K562 (cell line): ENCODE measurements at regions not wholly inside any gene's neighbourhood (a gene's known extent, or its start where the extent isn't known, plus 50 kb on each side); places are given as distances from the start of the nearest gene placed in this dataset.
A peak's percentile ranks its signal among the peaks of the same experiment; 100 is the strongest.

ENCODE experiments used
- ATAC-seq: fragments of 200-7000 bp; cut with Tn5 transposase; 3 replicates; pipeline ENCODE4 v1.9.1; 2020; ENCODE audit warnings: moderate library complexity
- BruUV-seq: library from RNA; stranded (reverse); fragments of 400-500 nt; replicated peaks from 2 replicates; lab custom pipeline; 2021; lab: Mats Ljungman, UMichigan
- CTCF ChIA-PET: fragments of 300-600 bp; formaldehyde crosslinking; extraction: SDS; loops from one replicate; lab custom pipeline; 2021; ENCODE audit warnings: low intra/inter-chr PET ratio; lab: Yijun Ruan, JAX
- POLR2A ChIA-PET: fragments of 300-600, 350-650 bp; sonication (Branson Sonifier 250); formaldehyde crosslinking; extraction: SDS; loops from one replicate; lab custom pipeline; 2021; ENCODE audit warnings: antibody characterized with exemption, inconsistent platforms; lab: Yijun Ruan, JAX
- DNase-seq, 4 experiments: peaks; one replicate each; pipeline versions ENCODE4 v3.0.0 to v3.0.0-alpha.2; 2011 to 2018; ENCODE audit warnings: low spot score in 3 of 4, mixed read lengths in 3 of 4; ENCODE audit errors: extremely low read depth in 1 of 4
- FAIRE-seq: peaks from 2 replicates; lab custom pipeline; 2011; peaks lifted over from hg19 to GRCh38; lab: Jason Lieb, UNC
- H2AFZ ChIP-seq: 2 replicates; pipeline ENCODE4 v1.6.0; 2011; ENCODE audit warnings: low read depth, low read length, control low read depth, inconsistent platforms
- H3K27ac ChIP-seq: fragments of 200-600 bp; 3 replicates; pipeline ENCODE4 v1.8.0; 2011; ENCODE audit warnings: low read depth, mild to moderate bottlenecking, control low read depth, inconsistent platforms, low read length, moderate library complexity, mixed read lengths; ENCODE audit errors: extremely low read depth
- H3K27me3 ChIP-seq, 2 experiments: fragments of 300-600 bp in 1 of 2; 2 replicates in 1 of 2; 3 replicates in 1 of 2; pipeline versions ENCODE4 v1.6.0 to v1.8.0; 2011; ENCODE audit warnings: inconsistent platforms in 2 of 2, low read length in 2 of 2, mild to moderate bottlenecking in 1 of 2, mixed read lengths in 1 of 2, moderate library complexity in 1 of 2; ENCODE audit not compliant: control insufficient read depth in 2 of 2, insufficient read depth in 2 of 2
- H3K36me3 ChIP-seq: fragments of 300-600 bp; 3 replicates; pipeline ENCODE4 v1.8.0; 2011; ENCODE audit warnings: mild to moderate bottlenecking, low read length, inconsistent platforms; ENCODE audit not compliant: control insufficient read depth, insufficient read depth
- H3K4me1 ChIP-seq, 2 experiments: fragments of 200-600 bp in 1 of 2; replicated peaks in 1 of 2; 2 replicates in 1 of 2; 3 replicates in 1 of 2; pipeline versions ENCODE4 v1.5.1 to v1.8.0; 2011; ENCODE audit warnings: inconsistent platforms in 2 of 2, low read length in 2 of 2, mild to moderate bottlenecking in 1 of 2, mixed read lengths in 1 of 2, moderate library complexity in 1 of 2; ENCODE audit not compliant: control insufficient read depth in 2 of 2, insufficient read depth in 2 of 2
- H3K4me2 ChIP-seq: 2 replicates; pipeline ENCODE4 v1.6.1; 2011; ENCODE audit warnings: low read length, control low read depth, inconsistent platforms, mixed read lengths; ENCODE audit not compliant: insufficient read depth
- H3K4me3 ChIP-seq: fragments of 200-600 bp; sonication (generic), shearing (Covaris generic); 2 replicates; pipeline ENCODE4 v1.5.1; 2016; ENCODE audit warnings: control low read depth, inconsistent platforms
- H3K79me2 ChIP-seq: fragments of 200-600 bp; 3 replicates; pipeline ENCODE4 v1.8.0; 2011; ENCODE audit warnings: low read length, inconsistent platforms; ENCODE audit not compliant: control insufficient read depth, insufficient read depth
- H3K9ac ChIP-seq, 2 experiments: 2 replicates each; pipeline versions ENCODE4 v1.6.0 to v1.6.1; 2011; ENCODE audit warnings: low read depth in 2 of 2, low read length in 2 of 2, control low read depth in 1 of 2, inconsistent platforms in 1 of 2, mild to moderate bottlenecking in 1 of 2, mixed read lengths in 1 of 2; ENCODE audit not compliant: insufficient read depth in 1 of 2
- H3K9me1 ChIP-seq: one replicate; pipeline ENCODE4 v1.6.0; 2011; ENCODE audit warnings: inconsistent platforms, mild to moderate bottlenecking, low read length, moderate library complexity; ENCODE audit not compliant: control insufficient read depth, insufficient read depth
- H3K9me3 ChIP-seq: replicated peaks from 2 replicates; pipeline ENCODE4 v1.5.1; 2011; ENCODE audit warnings: low read depth, low read length, inconsistent platforms; ENCODE audit not compliant: control insufficient read depth, insufficient read depth
- H4K20me1 ChIP-seq: replicated peaks from 2 replicates; pipeline ENCODE4 v1.6.1; 2011; ENCODE audit warnings: low read length, inconsistent platforms, mixed read lengths; ENCODE audit not compliant: control insufficient read depth, insufficient read depth
- BCLAF1 ChIP-seq, 2 experiments: fragments of 450-650 bp in 1 of 2; IDR thresholded peaks; 2 replicates each; pipeline ENCODE4 v1.6.1; 2011 to 2017; ENCODE audit warnings: low read depth in 2 of 2, antibody characterized with exemption in 1 of 2, borderline replicate concordance in 1 of 2, low read length in 1 of 2, mild to moderate bottlenecking in 1 of 2, mixed read lengths in 1 of 2; ENCODE audit not compliant: control insufficient read depth in 1 of 2
- CHD1 ChIP-seq: fragments of 200-600 bp; sonication (generic); IDR thresholded peaks from one replicate; pipeline ENCODE4 v1.6.1; 2012; ENCODE audit warnings: mild to moderate bottlenecking, moderate library complexity, low read length, inconsistent platforms
- CREBBP ChIP-seq: IDR thresholded peaks from one replicate; pipeline ENCODE4 v1.6.1; 2012; ENCODE audit warnings: low read depth, mild to moderate bottlenecking, control low read depth, inconsistent platforms, low read length
- RREB1 ChIP-seq: fragments of 250-450 bp; sonication (Bioruptor Pico); IDR thresholded peaks from 2 replicates; pipeline ENCODE4 v1.4.0; 2020
- ZNF347 ChIP-seq: fragments of 450-650 bp; formaldehyde crosslinking; IDR thresholded peaks from 2 replicates; pipeline ENCODE4 v1.4.0; 2020; ENCODE audit warnings: low read depth, mild to moderate bottlenecking, moderate library complexity
- WGBS: fragments of 100-300 bp; shearing (Covaris generic); methylation state at CpG from one replicate; pipeline ENCODE4 v1.1.6; 2016; ENCODE audit warnings: low coverage, mixed read lengths; ENCODE audit not compliant: insufficient coverage; ENCODE audit errors: missing lambda C conversion rate; 5-methylcytosine and 5-hydroxymethylcytosine counted together
- in situ Hi-C: fragments of 300-500 bp; cut with MboI; formaldehyde crosslinking; loops from 4 replicates; pipeline ENCODE4 v1.15.0; 2018; ENCODE audit warnings: inconsistent platforms, mixed read lengths
- intact Hi-C: fragments of 100-400 bp; cut with micrococcal nuclease; formaldehyde crosslinking; loops from 2 replicates; pipeline ENCODE4 v1.14.2; 2022

GRCh38 chr3:194908972-194909371 lies 223.3 kb downstream of the FAM43A start:
- Histone ChIP-seq H4K20me1 (no peaks in the 10 kb centered on the region), H3K4me2 (no peak overlapping the region), H3K27ac (no peak overlapping the region), H2AFZ (no peak overlapping the region), H3K4me3 (no peak overlapping the region), H3K36me3 (no peaks in the 10 kb centered on the region), H3K9me1 (no peaks in the 10 kb centered on the region), H3K9ac (no peak overlapping the region), H3K27me3 (peaks cover 4 to 40% of the 10 kb centered on the region in 2 experiments; a peak in 3 of 5 replicates), H3K79me2 (no peaks in the 10 kb centered on the region), H3K9me3 (no peaks in the 10 kb centered on the region), H3K4me1 (no peaks in the 10 kb centered on the region)
- TF ChIP-seq ZNF347 (no peak), BCLAF1 (IDR thresholded peaks at IDR 0.05; ENCODE audit: borderline replicate concordance in 1 of 2, control insufficient read depth in 1 of 2, low read depth in 2 of 2, low read length in 1 of 2) (no peak), CHD1 (no peak), RREB1 (CRISPR knock-in tag) (no peak), CREBBP (no peak)
- ATAC-seq (peak; percentile 73), DNase-seq (no peak), FAIRE-seq (no peak)
- intact Hi-C loops (no loop called here), in situ Hi-C loops (no loop called here)
- no TSS peak for BruUV-seq
- ChIA-PET CTCF (no interaction called here), POLR2A (interaction anchor here (1.4 kb wide), 1 partner anchor 8 kb away, joined by 4 read pairs; no protein-coding TSS in a partner anchor)
- 2% methylated on average over 5 of the region's 5 CpGs for WGBS
